Common myeloid progenitor, CD34-positive (primary cell): ENCODE measurements at regions not wholly inside any gene's neighbourhood (a gene's known extent, or its start where the extent isn't known, plus 50 kb on each side); places are given as distances from the start of the nearest gene placed in this dataset.
A peak's percentile ranks its signal among the peaks of the same experiment; 100 is the strongest.
"Not testable (repeated sequence)": the region's sequence is repeated elsewhere in the genome, so short reads cannot be mapped to it uniquely, and the experiment has no call there.

Experiments used
- CTCF ChIA-PET: fragments of 350-600 bp; sonication (Branson Sonifier 250); formaldehyde crosslinking; loops from one replicate; lab custom pipeline; 2021; ENCODE audit warnings: antibody characterized with exemption; lab: Charles Lee
- POLR2A ChIA-PET: fragments of 350-600 bp; sonication (Branson Sonifier 250); formaldehyde crosslinking; loops from one replicate; lab custom pipeline; 2021; ENCODE audit warnings: antibody characterized with exemption; lab: Charles Lee
- DNase-seq, 3 donors: peaks; one replicate each; pipeline versions ENCODE4 v3.0.0 to v3.0.0-alpha.2; 2013
- H3K27ac ChIP-seq, 2 experiments: 1 replicate in 1 of 2; 2 replicates in 1 of 2; pipeline ENCODE4 v1.7.0; 2013; ENCODE audit warnings: inconsistent platforms in 2 of 2, low read length in 2 of 2, mild to moderate bottlenecking in 2 of 2, low read depth in 1 of 2, moderate library complexity in 1 of 2; ENCODE audit not compliant: severe bottlenecking in 2 of 2, insufficient read depth in 1 of 2, poor library complexity in 1 of 2
- H3K27me3 ChIP-seq, 5 experiments: replicated peaks in 2 of 5; 1 replicate in 3 of 5; 2 replicates in 2 of 5; pipeline versions ENCODE4 v1.6.1 to v1.7.0; 2013; ENCODE audit warnings: low read length in 4 of 5, mild to moderate bottlenecking in 2 of 5, moderate library complexity in 2 of 5, inconsistent platforms in 1 of 5; ENCODE audit not compliant: insufficient read depth in 5 of 5, control insufficient read depth in 4 of 5
- H3K36me3 ChIP-seq, 4 experiments: 1 replicate in 2 of 4; 2 replicates in 2 of 4; pipeline versions ENCODE4 v1.6.1 to v1.7.0; 2013; ENCODE audit warnings: low read length in 3 of 4, control low read depth in 1 of 4, mild to moderate bottlenecking in 1 of 4; ENCODE audit not compliant: control insufficient read depth in 4 of 4, insufficient read depth in 4 of 4
- H3K4me1 ChIP-seq, 4 experiments: 1 replicate in 3 of 4; 2 replicates in 1 of 4; pipeline versions ENCODE4 v1.6.1 to v1.7.1; 2013; ENCODE audit warnings: low read length in 3 of 4, mild to moderate bottlenecking in 3 of 4, control low read depth in 1 of 4, inconsistent platforms in 1 of 4, moderate library complexity in 1 of 4; ENCODE audit not compliant: control insufficient read depth in 4 of 4, insufficient read depth in 4 of 4; ENCODE audit errors: control extremely low read depth in 1 of 4
- H3K4me3 ChIP-seq, 7 experiments: 1 replicate in 4 of 7; 2 replicates in 3 of 7; pipeline versions ENCODE4 v1.5.1 to v1.7.0; 2013; ENCODE audit warnings: mild to moderate bottlenecking in 7 of 7, low read length in 6 of 7, moderate library complexity in 6 of 7, inconsistent platforms in 2 of 7, low read depth in 2 of 7, control low read depth in 1 of 7; ENCODE audit not compliant: insufficient read depth in 4 of 7, control insufficient read depth in 1 of 7; ENCODE audit errors: extremely low read depth in 1 of 7
- H3K9me3 ChIP-seq, 5 experiments: 1 replicate in 4 of 5; 2 replicates in 1 of 5; pipeline versions ENCODE4 v1.6.1 to v1.7.1; 2013; ENCODE audit warnings: low read length in 4 of 5, mild to moderate bottlenecking in 2 of 5, inconsistent platforms in 1 of 5, low read depth in 1 of 5, moderate library complexity in 1 of 5; ENCODE audit not compliant: control insufficient read depth in 4 of 5, insufficient read depth in 2 of 5; ENCODE audit errors: control extremely low read depth in 1 of 5
- WGBS: methylation state at CpG from one replicate; pipeline ENCODE4 v1.1.5; 2013; ENCODE audit not compliant: insufficient coverage; 5-methylcytosine and 5-hydroxymethylcytosine counted together

DNA sequence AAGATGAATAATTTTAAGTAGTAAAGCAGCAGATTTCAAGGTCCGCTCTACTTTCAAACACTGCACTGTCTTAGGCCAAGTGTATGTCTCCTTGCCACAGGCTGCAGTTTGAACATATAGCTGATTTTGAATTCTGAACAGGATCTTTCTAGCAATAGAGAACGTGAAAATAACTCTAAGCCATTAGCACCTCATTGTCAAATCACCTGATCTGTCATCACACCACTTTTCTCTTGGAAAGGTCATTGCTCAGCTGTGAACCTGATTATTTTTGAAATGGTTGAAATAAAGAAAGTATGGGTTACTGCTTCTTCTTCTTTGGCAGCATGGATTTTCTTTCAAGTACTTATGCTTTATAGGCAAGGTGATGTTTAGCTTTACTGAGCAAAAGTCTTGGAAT, 357.0 kb upstream of the RORB start:
- Histone ChIP-seq H3K4me1 (no peaks in the 10 kb centered on the region), H3K9me3 (no peaks in the 10 kb centered on the region), H3K27me3 (no peaks in the 10 kb centered on the region), H3K36me3 (no peaks in the 10 kb centered on the region), H3K4me3 (no peak overlapping the region), H3K27ac (no peak overlapping the region)
- POLR2A ChIA-PET: no interaction called here
- no peak for DNase-seq
- CTCF ChIA-PET: no interaction called here
- WGBS: no CpG with 5 or more reads among the region's 2 CpGs

DNA sequence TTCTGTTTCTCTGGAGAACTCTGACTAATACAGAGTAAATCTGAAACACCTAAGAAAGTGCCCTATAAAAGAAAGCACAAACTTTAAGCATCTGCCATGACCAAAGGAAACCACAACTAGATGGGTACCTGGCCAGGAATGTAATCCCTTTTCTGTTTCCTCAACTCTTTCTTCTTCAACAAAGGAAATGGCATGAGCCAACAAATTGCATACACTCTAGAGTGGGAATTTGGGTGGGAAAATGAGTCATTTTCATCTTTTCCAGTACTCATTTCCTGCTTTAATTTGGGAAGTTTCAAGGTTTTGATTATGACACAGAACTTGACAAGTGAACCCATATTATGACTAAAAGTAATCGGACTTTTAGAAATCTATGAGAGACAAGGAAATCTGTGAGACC, 349.2 kb upstream of the RORB start:
- DNase-seq: no peak

DNA sequence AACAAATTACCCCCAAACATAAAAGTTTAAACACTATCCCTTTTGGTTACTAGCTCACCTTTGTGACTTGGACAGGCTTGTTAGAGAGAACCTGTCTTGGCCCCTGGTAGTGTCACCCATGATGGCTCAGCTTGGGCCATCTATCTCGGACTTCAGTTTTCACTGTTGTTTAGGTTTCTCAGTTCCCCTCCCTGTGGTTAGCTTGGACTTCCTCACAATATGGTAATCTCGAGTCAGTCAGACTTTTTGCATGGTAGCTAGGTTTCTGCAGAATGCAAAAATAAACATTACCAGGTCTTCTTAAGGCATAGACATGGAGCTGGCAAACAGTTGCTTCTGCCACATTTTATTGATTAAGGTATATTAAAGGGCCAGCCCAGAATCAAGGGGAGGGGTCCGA, 324.3 kb upstream of the RORB start:
- WGBS: 37% methylated on average over 2 of the region's 3 CpGs
- Histone ChIP-seq H3K9me3 (no peaks in the 10 kb centered on the region), H3K27me3 (no peaks in the 10 kb centered on the region), H3K36me3 (no peaks in the 10 kb centered on the region), H3K4me1 (peaks cover 0 to 6% (median 0%) of the 10 kb centered on the region in 4 experiments), H3K27ac (no peak overlapping the region), H3K4me3 (no peak overlapping the region)
- ChIA-PET CTCF (no interaction called here), POLR2A (interaction anchor here (1.3 kb wide), 1 partner anchor 9 kb away, joined by 3 read pairs; no protein-coding TSS in a partner anchor)
- peak in 1 of 3 donors; percentile 26 for DNase-seq

More for the DNA sequence above, 349.2 kb upstream of the RORB start:
- Histone ChIP-seq H3K4me3 (no peak overlapping the region), H3K36me3 (no peaks in the 10 kb centered on the region), H3K27me3 (no peaks in the 10 kb centered on the region), H3K4me1 (no peaks in the 10 kb centered on the region), H3K27ac (no peak overlapping the region), H3K9me3 (no peaks in the 10 kb centered on the region)
- ChIA-PET POLR2A (no interaction called here), CTCF (no interaction called here)
- WGBS: 100% methylated on average over 1 of the region's 1 CpG

DNA sequence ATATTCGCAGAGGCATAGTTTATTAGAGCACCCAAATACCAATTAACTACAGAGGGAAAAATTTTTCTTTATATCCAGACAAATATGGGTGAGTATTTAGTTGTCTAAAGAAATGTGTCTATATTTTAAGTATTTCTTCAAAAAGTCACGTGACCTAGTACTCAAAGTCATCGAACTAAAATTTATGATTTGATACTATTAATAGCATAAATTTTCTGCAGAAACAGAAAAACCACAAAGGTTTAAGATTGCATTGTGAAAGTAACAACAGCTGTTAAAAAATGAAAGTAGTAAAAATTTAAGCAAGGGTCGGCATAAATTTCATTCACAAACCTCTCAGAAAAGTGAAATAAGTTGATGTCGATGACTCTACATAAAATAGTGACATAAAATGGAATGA, 323.9 kb upstream of the RORB start:
- Histone ChIP-seq H3K4me1 (peaks cover 0 to 6% (median 0%) of the 10 kb centered on the region in 4 experiments), H3K9me3 (no peaks in the 10 kb centered on the region), H3K4me3 (peak overlapping the region in 1 of 7 experiments; percentile 29), H3K36me3 (no peaks in the 10 kb centered on the region), H3K27me3 (no peaks in the 10 kb centered on the region), H3K27ac (no peak overlapping the region)
- WGBS: 0% methylated on average over 1 of the region's 5 CpGs
- peak in 1 of 3 donors; percentile 0 for DNase-seq
- ChIA-PET POLR2A (interaction anchor here (1.3 kb wide), 1 partner anchor 9 kb away, joined by 3 read pairs; no protein-coding TSS in a partner anchor), CTCF (no interaction called here)

DNA sequence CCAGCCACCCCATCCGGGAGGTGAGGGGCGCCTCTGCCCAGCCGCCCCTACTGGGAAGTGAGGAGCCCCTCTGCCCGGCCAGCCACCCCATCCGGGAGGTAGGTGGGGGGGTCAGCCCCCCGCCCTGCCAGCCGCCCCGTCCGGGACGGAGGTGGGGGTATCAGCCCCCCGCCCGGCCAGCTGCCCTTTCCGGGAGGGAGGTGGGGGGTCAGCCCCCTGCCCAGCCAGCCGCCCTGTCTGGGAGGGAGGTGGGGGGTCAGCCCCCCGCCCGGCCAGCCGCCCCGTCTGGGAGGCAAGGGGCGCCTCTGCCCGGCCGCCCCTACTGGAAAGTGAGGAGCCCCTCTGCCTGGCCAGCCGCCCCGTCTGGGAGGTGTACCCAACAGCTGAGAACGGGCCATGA, 299.4 kb upstream of the RORB start:
- CTCF ChIA-PET, H3K27ac ChIP-seq, DNase-seq, H3K27me3 ChIP-seq, H3K4me1 ChIP-seq, H3K9me3 ChIP-seq, H3K4me3 ChIP-seq, H3K36me3 ChIP-seq, POLR2A ChIA-PET: not testable (repeated sequence)
- 98% methylated on average over 13 of the region's 24 CpGs for WGBS

DNA sequence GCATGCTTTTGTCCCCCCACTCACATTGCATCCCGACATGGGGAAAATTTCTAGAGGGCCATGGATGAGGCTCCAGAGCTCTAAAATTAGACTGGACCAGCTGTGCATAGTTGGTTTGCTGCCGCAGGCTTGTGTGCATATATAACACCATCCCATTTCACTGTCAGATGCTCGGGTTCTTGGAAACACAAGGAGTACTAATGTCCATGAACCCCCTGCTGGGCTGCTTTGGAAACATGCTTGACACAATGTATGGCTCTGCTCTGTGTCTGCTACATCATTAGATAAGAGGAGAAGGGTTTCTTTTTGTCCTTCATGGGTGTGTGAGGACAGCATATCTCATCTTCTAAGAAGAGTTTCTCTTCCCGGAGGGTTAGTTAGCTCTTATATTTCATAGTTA, 292.1 kb upstream of the RORB start:
- no peaks in the 10 kb centered on the region for H3K36me3 ChIP-seq
- no peak for DNase-seq
- H3K9me3 ChIP-seq: no peaks in the 10 kb centered on the region
- WGBS: 78% methylated on average over 1 of the region's 4 CpGs
- POLR2A ChIA-PET: no interaction called here
- no peak overlapping the region for H3K4me3 ChIP-seq
- H3K4me1 ChIP-seq: no peaks in the 10 kb centered on the region
- H3K27ac ChIP-seq: no peak overlapping the region
- CTCF ChIA-PET: no interaction called here
- no peaks in the 10 kb centered on the region for H3K27me3 ChIP-seq

DNA sequence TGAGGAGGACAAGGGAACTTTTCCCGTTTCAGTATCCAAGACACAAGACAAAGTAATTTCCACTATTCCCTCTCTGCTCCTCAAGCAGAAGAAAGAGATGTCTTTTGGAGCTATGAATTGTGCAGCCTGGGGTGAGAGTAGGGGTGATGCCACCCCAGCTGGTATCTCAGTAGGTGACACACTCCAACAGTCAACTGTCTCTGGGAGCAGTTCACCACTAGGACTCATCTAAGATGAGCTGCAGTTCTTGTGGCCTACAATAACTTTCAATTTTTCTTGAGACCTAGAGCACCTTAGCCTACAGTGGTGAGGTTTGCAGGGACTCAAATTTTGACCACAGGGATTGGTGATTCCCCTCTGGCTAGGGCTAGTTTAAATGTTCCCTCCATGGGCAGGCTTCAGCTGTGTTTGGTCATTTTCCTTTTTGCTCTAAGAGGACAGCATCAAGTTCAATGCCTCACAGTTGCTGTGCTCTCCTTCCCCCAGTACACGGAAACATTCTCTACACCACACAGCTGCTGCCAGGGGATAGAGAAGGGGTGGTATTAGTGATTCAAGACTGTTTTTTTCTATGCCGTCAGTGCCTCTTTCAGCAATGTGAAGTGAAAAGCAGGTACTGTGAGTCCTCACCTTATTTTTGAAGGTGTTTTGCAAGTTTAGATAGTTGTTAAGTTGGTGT, 278.6 kb upstream of the RORB start:
- Histone ChIP-seq H3K4me1 (no peaks in the 10 kb centered on the region), H3K9me3 (peaks cover 0 to 3% (median 0%) of the 10 kb centered on the region in 5 experiments), H3K27me3 (no peaks in the 10 kb centered on the region), H3K36me3 (no peaks in the 10 kb centered on the region), H3K27ac (no peak overlapping the region), H3K4me3 (no peak overlapping the region)
- CTCF ChIA-PET: no interaction called here
- no peak for DNase-seq
- POLR2A ChIA-PET: no interaction called here
- WGBS: no CpG with 5 or more reads among the region's 3 CpGs
